Astrocyte of the spinal cord (primary cell): ENCODE measurements at regions not wholly inside any gene's neighbourhood (a gene's known extent, or its start where the extent isn't known, plus 50 kb on each side); places are given as distances from the start of the nearest gene placed in this dataset.

Experiments
- DNase-seq: peaks from one replicate; pipeline ENCODE4 v3.0.0; 2011; ENCODE audit warnings: low read depth, low spot score
- H3K4me3 ChIP-seq: 2 replicates; pipeline ENCODE4 v1.5.1; 2011; ENCODE audit warnings: low read depth, mild to moderate bottlenecking, low read length, moderate library complexity
- in situ Hi-C: cut with HindIII; loops from 2 replicates; pipeline ENCODE4 v1.10.0; 2017; ENCODE audit warnings: low sequenced_read_pairs
- TF ChIP-seq, protein P1 (sequence below): IDR thresholded peaks from 2 replicates; pipeline ENCODE4 v1.5.1; 2012; ENCODE audit warnings: low read depth, mild to moderate bottlenecking, low read length, inconsistent platforms

- in situ Hi-C loops, result no loop called here
- peak; percentile 4 for DNase-seq
- TF ChIP-seq, protein P1, sequence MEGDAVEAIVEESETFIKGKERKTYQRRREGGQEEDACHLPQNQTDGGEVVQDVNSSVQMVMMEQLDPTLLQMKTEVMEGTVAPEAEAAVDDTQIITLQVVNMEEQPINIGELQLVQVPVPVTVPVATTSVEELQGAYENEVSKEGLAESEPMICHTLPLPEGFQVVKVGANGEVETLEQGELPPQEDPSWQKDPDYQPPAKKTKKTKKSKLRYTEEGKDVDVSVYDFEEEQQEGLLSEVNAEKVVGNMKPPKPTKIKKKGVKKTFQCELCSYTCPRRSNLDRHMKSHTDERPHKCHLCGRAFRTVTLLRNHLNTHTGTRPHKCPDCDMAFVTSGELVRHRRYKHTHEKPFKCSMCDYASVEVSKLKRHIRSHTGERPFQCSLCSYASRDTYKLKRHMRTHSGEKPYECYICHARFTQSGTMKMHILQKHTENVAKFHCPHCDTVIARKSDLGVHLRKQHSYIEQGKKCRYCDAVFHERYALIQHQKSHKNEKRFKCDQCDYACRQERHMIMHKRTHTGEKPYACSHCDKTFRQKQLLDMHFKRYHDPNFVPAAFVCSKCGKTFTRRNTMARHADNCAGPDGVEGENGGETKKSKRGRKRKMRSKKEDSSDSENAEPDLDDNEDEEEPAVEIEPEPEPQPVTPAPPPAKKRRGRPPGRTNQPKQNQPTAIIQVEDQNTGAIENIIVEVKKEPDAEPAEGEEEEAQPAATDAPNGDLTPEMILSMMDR, result no peak
- H3K4me3 ChIP-seq, result peak overlapping the region; percentile 33
Measured at GRCh38 chr19:33905473-33905936, 108.8 kb downstream of the KCTD15 start.

GRCh38 chr19:33905937-33906577 is 109.4 kb downstream of the KCTD15 start:
- no peak for DNase-seq
- peak overlapping the region; percentile 33 for H3K4me3 ChIP-seq
- TF ChIP-seq, protein P1, result no peak

GRCh38 chr19:33906578-33907335 is 110.1 kb downstream of the KCTD15 start:
- in situ Hi-C loops, result no loop called here

More at GRCh38 chr19:33905937-33906577, 109.4 kb downstream of the KCTD15 start:
- in situ Hi-C loops, result no loop called here

DNA sequence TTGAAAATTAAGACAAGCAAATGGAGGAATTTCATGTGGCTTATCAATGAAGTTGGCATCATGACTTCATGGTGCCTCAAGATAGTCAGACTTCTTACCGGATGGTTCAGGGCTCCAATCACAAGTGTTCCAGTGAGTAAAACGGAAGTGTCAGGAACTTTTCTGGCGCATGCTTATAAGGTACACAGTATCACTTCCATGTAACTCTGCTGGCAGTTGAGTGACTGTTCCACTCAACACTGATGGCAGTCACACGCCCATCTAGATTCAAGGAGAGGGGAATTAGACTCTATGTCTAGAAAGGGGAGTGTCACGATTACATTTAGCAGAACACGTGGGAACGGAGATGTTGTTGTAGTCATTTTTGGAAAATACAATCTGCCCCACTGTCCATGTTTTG is 114.3 kb downstream of the KCTD15 start:
- no peak overlapping the region for H3K4me3 ChIP-seq
- DNase-seq, result no peak
- in situ Hi-C loops, result no loop called here
- TF ChIP-seq, protein P1, result no peak

More at GRCh38 chr19:33906578-33907335, 110.1 kb downstream of the KCTD15 start:
- DNase-seq, result peak; percentile 7
- TF ChIP-seq, protein P1, result no peak
- H3K4me3 ChIP-seq, result no peak overlapping the region

- DNase-seq, result no peak
- TF ChIP-seq, protein P1, result no peak
- no peak overlapping the region for H3K4me3 ChIP-seq
- in situ Hi-C loops, result no loop called here
Measured at GRCh38 chr19:33914599-33914998, 117.9 kb downstream of the KCTD15 start.

GRCh38 chr19:33916792-33917191 is 120.1 kb downstream of the KCTD15 start:
- no peak overlapping the region for H3K4me3 ChIP-seq
- DNase-seq, result no peak
- in situ Hi-C loops, result no loop called here
- TF ChIP-seq, protein P1, result no peak
